GM21515 (cell line): ENCODE measurements at regions not wholly inside any gene's neighbourhood (a gene's known extent, or its start where the extent isn't known, plus 50 kb on each side); places are given as distances from the start of the nearest gene placed in this dataset.

ENCODE experiments used
- ATAC-seq: cut with Tn5 transposase; IDR thresholded peaks from one replicate; pipeline ENCODE4 v1.9.1; 2021; ENCODE audit not compliant: unreplicated experiment

DNA sequence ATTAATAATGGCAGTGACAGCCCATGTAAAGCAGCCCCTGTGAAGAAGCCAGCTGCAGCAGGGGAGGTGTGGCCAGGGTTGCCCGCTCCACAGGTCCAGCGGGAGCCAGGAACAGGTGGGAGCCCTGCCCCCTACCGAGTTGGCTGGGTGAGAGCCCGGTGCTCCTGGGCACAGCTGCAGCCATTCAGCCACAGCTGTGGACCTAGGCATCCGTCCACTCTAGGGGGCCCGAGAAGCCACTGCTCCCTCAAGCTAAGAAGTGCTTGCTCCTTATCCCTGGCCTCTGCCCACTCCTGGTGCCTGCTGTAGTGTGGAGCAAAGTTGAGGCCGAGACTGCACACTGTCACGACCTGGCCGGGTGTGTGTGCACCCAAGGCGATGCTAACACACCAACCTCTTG, 1469.0 kb downstream of the PCDH7 start:
- no peak for ATAC-seq

DNA sequence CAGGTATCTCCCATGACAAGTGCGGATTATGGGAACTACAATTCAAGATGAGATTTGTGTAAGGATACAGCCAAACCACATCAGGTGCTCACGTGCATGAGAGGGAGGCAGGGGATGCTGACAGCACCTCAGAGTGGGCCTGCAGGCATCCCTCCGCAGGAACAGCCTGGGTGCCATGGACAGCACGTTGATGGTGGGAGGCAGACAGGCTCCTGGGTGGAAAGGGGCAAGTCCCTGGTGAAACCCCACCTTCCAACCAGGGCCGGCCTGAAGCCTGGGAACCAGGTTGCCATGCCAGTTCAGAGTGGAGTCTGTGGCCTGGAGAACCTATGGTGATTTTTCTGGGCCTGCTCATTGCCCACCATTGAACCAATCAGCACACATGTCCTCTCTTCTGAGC, 1469.6 kb downstream of the PCDH7 start:
- no peak for ATAC-seq

DNA sequence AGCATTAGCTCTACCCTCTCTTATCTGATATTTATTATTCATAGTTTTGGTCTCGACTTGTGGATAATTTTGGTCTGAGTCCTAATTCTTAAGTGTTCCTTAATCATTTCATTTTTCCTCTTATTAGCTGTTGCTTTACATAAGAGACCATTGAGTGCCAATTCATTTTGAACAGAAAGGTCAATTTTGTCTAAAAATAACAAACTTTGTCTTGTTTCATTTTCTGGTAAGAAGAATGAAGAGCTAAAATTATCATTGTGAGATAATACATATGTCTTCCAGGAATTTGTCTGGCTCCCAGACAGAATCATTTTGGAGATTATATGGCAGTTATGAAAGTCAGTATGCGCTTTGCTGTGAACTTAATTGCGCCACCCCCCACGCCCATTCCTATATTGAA, 1471.8 kb downstream of the PCDH7 start:
- no peak for ATAC-seq

DNA sequence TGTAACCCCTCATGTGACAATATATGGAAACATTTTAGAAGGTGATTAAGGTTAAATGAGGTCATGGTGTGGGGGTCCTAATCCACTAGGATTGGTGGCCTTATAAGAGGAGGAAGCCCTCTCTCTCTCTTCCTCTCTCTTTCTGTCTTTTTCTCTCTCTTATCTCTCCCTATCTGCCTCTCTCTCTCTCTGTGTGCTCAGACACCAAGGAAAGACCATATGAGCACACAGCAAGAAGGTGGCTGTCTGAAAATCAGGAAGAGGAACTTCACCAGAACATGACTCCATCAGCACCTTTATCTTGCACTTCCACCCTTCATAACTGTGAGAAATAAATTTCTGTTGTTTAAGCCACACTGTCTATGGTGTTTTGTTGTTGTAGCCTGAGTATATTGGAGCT, 1472.2 kb downstream of the PCDH7 start:
- ATAC-seq, result no peak

DNA sequence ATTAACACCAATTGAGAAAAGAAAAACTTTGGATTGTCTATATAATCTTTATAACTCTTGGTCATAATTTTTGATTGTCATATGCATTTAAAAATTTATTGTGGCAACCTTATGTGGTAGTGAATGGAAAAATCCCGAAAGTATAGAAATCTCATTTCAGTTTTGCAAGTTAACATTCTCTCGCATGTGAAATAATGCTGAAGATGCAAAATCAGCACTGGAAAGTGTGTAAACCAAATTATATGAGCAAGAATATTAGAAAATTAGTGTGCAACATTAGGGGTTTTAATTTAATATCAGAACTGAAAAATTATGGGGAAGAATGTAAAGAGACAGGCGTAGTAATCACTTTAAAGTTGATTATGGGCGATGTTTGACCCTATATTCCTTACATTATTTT, 1472.8 kb downstream of the PCDH7 start:
- no peak for ATAC-seq

DNA sequence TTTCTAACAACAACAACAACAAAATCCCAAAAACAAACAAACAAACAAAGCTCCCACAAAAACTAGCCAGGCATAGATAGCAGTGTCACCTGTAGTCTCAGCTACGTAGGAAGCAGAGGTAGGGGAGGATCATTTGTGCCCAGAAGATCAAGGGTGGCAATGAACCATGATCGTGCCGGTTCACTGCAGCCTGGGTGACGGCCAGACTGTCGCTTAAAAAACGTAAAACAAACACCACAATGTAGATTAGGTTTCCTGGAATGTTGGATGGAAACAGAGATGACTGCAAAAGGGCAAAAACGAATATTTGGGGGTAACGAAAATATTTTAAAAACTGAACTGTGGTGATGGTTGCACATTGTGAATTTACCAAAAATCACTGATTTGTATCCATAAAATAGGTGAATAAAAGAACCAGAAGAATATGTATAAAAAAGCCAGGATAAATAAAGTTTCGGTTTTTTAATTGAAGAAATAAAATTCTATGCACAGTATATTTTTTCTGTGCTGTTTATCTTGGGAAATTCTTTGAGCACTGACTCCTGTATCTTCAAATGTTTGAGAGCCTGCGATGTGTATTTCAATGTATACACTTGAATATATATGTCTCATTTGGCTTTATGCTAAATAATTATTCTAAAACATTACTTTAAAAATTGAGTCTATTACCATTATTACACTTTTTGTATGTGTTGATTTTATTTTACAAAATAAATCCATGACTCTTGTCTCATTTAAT, 1477.0 kb downstream of the PCDH7 start:
- no peak for ATAC-seq

DNA sequence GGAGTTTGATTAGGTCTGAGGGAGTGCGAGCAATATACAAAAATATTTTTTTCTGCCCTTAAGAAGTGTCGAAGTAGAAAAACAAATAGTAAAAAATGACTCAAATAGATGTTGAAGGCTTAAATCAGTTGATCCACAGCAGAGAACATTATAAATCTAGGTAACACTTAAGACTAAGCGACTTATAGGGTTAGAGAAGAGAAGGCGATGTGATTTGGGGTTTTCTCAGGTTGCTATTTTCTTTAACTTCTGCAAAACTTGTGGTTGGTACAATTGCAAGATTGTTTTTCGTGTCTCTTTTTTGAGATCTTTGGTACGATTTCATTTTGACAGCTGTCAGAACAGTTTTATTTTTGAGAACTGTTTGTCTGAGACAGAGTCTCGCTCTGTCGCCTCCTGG, 1479.5 kb downstream of the PCDH7 start:
- no peak for ATAC-seq

DNA sequence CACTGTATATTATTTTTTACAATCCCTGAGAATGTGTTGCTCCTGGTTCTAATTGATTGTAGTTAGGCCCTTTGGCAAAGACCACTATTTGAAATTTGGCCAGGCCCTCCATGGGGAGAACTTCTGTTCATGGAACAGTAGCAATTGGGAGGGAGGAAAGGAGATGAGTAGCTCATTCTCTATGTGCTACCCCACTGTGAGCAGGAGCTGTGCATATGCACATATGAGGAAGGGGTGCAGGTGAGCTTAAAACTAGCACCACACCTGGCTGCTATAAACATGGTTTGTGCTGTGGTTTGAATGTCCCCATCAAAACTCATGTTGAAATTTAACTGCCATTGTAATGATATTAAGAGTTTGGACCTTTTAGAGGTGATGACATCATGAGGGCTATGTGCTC, 1483.2 kb downstream of the PCDH7 start:
- ATAC-seq, result no peak

DNA sequence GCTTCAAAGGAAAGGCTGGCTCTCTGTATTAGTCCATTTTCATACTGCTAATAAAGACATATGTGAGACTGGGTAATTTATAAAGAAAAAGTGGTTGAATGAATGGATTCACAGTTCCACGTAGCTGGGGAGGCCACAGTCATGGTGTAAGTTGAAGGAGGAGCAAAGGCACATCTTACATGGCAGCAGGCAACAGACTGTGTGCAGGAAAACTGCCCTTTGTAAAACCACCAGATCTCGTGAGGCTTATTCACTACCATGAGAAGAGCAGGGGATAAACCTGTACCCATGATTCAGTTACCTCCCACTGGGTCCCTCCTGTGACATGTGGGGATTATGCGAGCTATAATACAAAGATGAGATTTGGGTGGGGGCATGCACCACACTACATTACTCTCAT, 1486.6 kb downstream of the PCDH7 start:
- ATAC-seq, result no peak

DNA sequence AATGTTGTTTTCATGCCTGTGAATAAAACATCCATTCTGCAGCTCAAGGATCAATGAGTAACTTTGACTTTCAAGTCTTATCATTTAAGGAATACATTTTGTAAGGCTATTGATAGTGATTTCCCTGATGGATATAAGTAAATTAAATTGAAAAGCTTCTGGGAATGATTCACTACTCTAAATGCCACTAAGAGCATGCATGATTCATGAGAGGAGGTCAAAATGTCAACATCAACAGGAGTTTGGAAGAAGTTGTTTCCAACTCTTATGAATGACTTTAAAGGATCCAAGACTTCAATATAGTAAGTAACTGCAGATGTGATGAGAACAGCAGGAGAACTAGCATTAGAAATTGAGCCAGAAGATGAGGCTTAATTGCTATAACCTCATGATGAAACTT, 1487.3 kb downstream of the PCDH7 start:
- no peak for ATAC-seq

DNA sequence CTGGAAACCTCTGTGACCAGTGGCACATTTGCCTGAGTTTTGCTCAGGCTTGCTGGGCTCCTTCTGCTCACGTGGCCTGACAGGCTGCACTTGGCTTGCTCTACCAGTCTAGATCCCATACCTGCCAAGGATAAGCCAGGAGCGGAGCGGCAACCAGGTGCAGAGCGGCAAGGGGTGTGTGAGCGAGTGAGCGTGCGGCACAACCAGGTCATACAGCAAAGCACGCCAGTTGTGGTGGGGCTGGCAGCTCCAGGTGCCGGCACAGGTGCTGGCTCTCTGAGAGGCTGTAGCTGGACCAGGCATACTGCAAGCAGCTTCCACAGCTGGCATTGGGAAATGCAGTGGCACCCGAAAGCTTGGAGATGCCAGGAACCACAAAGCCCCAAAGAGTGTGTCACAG, 1495.1 kb downstream of the PCDH7 start:
- no peak for ATAC-seq

DNA sequence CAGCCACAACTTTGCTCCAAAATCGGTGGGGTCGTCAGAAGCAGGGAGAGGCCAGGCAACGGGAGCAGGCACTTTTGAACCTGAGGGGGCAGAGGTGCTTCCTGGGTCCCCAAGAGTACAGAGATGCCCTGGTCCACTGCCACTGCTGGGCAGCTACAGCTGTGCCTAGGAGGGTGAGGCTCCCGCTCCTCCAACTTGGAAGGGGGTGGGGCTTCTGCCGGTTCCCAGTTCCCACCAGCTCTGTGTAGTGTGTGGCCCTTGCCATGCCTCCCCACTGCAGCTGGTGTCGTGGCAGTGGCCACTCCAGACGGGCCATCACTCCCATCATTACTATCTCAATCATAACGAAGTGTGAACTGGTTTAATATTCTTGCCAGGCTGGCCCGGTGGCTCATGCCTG, 1496.3 kb downstream of the PCDH7 start:
- no peak for ATAC-seq

DNA sequence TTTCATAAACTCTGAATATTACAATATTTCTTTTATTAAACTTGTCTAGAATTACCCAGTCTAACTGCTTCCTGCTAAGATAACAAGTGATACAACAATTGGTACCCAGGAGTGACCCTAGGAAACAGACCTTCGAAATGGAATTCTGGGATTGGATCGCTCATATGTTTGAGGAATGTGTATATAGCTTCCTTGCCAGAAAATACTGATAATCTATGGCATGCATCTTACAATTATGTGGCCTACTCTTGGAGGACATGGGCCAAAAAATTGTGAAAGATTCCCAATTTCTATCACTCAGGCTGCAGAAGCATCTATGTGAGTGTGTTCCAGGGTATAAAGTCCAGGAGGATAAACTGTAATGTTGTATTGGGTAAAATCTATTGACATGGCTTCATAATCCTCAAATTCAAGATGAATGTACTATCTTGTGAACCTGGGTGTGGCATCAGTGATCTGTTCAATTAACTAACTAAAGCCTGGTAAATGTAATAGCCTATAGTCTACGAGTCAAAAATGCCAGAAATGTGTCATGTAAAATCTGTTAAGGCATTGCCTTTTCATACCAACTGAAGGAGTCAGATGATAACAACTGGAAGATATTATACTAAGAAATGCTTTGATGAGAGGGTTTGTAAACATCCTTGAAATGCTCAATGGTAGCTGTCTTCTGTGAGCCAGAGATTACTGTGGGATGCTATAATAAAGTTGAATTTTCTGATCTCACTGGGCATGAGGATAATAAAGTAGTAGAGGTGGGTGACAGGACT, 1499.3 kb downstream of the PCDH7 start:
- ATAC-seq, result no peak

DNA sequence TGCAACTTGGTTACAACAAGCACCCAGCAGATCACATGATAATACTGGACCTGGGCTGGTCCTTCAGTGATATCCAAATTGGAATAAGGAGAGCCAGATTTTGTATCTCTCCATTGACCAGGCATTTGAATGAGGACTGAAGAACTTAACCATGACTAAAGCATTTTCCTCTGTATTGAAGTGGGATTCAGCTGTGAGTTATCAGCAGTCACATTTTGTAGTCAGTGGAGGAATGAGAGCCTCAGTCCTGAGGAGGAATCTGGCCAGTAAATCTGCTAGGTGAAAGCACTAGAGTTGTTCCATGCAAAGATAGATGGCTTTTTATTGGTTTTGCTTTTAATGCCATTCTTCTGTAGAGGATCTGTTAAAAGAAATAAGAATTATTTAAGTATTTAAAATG, 1506.0 kb downstream of the PCDH7 start:
- ATAC-seq, result no peak

DNA sequence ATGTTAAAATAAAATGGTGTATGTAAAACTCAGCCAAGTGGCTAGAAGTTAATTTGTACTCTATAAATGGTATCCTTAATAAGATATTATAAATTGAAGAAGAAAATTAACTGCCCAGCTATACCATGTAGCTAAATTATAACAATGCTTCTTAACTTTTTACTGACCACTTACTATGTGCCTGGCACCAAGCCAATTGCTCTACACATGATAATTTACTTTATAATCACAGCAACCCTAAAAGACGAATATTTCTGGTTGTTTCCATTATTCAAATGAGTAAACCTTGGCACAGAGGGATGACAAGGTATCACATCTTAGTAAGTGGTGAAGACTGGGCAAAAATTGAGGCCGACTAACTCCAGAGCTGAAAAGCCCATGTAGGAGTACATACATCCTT, 1506.6 kb downstream of the PCDH7 start:
- ATAC-seq, result no peak

DNA sequence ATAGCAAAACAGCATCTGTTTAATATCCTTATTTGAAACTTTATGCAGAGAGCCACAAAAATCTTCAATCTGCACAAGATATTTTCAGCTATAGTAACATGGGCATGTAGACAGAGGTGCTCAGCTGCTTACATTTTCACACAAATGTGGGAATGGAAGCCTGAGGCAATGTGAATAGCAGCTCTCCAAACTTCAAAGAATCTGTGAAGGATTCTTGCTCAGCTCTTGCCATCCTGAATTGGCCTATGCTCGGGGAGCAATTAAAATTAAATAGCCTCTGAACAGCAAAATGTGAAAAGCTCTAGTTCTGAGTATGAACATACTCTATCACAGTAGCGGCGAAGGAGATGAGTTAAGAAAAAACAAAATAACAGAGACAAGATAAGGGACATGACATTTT, 1523.8 kb downstream of the PCDH7 start:
- no peak for ATAC-seq

DNA sequence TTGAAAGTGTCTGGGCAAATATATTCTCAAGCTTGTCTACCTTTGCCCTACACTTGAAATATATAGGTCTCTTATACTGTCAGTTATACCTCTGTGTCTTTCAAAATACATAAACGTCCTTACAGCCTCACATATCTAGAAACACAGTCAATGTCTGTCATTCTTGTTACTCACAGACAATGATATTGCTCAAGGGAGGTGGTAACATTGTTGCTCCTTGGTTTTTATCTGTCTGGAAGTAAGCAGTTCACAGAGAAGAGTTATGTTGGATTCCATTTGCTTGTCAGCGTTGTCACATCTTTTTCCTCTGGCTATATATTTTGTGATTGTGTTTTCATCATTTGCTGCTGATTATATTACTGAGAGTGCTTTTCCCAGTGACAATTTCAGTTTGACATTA, 1528.9 kb downstream of the PCDH7 start:
- no peak for ATAC-seq

DNA sequence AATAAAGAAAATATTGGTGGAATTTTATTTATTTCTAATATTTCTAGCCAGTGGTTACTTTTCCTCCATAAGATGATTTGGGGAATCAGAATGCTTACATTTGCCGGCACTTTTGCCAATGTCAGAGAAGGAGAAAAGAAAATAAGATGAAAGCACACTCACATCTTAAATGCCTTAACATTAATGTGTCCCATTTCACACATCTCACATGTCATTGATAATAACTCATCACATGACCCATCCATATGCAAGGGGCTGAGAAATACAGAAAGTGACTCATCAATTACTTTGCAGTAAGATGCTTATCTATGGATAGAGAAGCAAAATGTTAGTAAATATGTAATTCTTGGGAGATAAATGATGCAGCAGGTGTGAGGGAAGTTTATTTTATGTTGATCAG, 1531.0 kb downstream of the PCDH7 start:
- no peak for ATAC-seq

DNA sequence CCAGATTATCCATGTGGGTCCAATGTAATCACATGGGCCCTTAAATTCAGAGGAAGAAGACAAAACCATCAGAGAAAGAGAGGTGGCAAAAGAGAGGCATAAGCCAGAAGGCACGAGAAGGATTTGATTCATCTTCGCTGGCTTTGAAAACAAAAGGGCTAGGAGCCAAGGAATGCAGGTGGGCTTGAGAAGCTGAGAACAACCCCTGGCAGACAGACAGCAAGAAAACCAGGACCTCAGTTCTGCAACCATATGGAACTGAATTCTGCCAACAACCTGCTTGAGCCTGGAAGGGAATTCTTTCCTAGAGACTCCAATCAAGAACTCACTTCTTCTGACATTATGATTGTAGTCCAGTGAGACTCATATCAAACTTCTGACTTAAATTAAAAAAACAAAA, 1531.8 kb downstream of the PCDH7 start:
- no peak for ATAC-seq

DNA sequence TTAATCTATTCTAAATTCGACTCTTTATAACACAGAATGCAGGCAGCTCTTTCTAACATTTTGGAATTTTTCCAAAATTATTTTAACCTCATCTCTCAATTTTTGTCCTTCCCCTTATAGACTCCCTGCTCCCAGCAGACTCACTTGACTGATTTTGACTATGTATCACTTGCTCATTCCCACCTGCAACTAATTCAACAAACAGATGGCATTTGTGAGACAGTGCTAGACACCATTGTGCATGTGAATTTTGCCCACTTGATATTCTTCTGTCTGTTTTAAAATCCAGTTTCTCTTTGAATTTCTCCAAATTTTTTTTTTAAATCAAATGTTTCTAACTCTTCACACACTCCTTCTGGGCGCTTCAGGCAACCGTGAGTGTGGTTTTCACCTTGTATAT, 1534.0 kb downstream of the PCDH7 start:
- no peak for ATAC-seq

DNA sequence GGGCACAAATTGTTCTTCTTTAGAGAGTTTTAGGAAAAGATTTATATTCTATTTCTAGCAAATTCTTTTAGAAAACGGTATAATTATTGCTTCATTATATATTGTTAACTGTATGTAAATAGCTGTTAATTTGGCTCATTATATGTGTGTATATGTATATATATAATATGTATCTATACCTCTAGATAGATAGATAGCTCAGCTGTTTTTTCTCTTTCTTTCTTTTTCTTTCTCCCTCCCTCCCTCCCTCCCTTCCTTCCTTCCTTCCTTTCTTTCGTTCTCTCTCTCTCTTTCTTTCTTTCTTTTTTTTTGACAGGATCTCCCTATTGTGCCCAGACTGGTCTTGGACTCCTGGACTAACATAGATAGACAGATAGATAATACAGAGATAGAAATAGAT, 1538.8 kb downstream of the PCDH7 start:
- ATAC-seq, result no peak

DNA sequence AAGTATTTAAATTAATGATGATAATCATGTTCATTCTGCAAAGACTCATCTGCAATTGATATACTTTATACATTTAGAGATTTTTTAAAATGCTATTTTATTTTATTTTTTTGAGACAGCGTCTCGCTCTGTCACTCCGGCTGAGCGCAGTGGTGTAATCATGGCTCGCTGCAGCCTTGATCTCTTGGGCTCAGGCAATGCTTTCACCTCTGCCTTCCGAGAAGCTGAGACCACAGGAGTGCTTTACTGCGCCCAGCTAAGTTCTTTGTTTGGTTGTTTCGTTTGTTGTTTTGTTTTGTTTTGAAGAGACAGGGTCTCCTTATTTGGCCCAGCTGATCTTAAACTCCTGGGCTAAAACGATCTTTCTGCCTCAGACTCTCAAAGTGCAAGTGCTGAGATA, 1541.0 kb downstream of the PCDH7 start:
- ATAC-seq, result no peak

DNA sequence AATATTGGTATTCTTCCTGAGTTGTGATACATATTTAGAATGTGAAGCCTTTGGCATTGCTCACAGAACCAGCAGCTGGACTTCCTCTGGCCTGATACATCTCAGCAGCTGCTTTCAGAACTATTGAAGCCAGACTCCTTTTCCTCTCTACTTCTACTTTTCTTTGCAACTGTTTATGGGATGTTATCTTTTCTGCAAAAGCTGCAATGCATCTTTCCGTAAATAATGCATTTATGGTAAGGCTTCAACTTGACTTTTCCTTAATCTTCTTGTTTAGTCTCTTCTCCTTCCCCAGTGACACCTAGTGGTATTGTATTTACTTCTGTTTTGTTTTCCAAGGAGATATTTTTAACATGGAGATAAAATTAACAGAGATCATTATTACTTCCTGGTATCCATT, 1548.7 kb downstream of the PCDH7 start:
- no peak for ATAC-seq
